IMR-90 (cell line): ENCODE measurements at regions not wholly inside any gene's neighbourhood (a gene's known extent, or its start where the extent isn't known, plus 50 kb on each side); places are given as distances from the start of the nearest gene placed in this dataset.

Experiments used
- CEBPB ChIP-seq: IDR thresholded peaks from 2 replicates; pipeline ENCODE4 v1.6.1; 2012; ENCODE audit warnings: low read depth, low read length, improper control_type of control experiment
- FOS ChIP-seq: fragments of 150-350 bp; IDR thresholded peaks from 2 replicates; pipeline ENCODE4 v1.6.1; 2016; ENCODE audit warnings: low read depth, low read length
- MXI1 ChIP-seq: IDR thresholded peaks from 2 replicates; pipeline ENCODE4 v1.6.1; 2012; ENCODE audit warnings: low read depth, mild to moderate bottlenecking, low read length, moderate library complexity, borderline replicate concordance
- POLR2A ChIP-seq: IDR thresholded peaks from 2 replicates; pipeline ENCODE4 v1.6.1; 2012; ENCODE audit warnings: mild to moderate bottlenecking, low read depth, low read length
- RAD21 ChIP-seq: IDR thresholded peaks from 2 replicates; pipeline ENCODE4 v1.6.1; 2012; ENCODE audit warnings: low read length, improper control_type of control experiment
- RFX5 ChIP-seq: IDR thresholded peaks from 2 replicates; pipeline ENCODE4 v1.8.0; 2012; ENCODE audit warnings: low read depth, mild to moderate bottlenecking, low read length, moderate library complexity
- TF ChIP-seq, protein P1 (sequence below): conservative IDR thresholded peaks from 2 replicates; pipeline ENCODE4 v1.5.1; 2012; ENCODE audit warnings: mild to moderate bottlenecking, low read depth, low read length, improper control_type of control experiment
- TF ChIP-seq, protein P2 (sequence below): fragments of 150-350 bp; IDR thresholded peaks from 2 replicates; pipeline ENCODE4 v1.6.1; 2017; ENCODE audit warnings: mild to moderate bottlenecking, antibody characterized with exemption, low read length, low read depth
- TF ChIP-seq, protein P3 (sequence below): fragments of 150-350 bp; IDR thresholded peaks from 2 replicates; pipeline ENCODE4 v1.6.1; 2016; ENCODE audit warnings: low read depth, mild to moderate bottlenecking, low read length, moderate library complexity, borderline replicate concordance

- TF ChIP-seq POLR2A (no peak), RAD21 (no peak), CEBPB (0 out of 2 replicates have a peak, but pooled peaks have one; percentile 27), RFX5 (no peak), MXI1 (no peak), FOS (no peak)
- TF ChIP-seq, protein P1, sequence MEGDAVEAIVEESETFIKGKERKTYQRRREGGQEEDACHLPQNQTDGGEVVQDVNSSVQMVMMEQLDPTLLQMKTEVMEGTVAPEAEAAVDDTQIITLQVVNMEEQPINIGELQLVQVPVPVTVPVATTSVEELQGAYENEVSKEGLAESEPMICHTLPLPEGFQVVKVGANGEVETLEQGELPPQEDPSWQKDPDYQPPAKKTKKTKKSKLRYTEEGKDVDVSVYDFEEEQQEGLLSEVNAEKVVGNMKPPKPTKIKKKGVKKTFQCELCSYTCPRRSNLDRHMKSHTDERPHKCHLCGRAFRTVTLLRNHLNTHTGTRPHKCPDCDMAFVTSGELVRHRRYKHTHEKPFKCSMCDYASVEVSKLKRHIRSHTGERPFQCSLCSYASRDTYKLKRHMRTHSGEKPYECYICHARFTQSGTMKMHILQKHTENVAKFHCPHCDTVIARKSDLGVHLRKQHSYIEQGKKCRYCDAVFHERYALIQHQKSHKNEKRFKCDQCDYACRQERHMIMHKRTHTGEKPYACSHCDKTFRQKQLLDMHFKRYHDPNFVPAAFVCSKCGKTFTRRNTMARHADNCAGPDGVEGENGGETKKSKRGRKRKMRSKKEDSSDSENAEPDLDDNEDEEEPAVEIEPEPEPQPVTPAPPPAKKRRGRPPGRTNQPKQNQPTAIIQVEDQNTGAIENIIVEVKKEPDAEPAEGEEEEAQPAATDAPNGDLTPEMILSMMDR: no peak
- TF ChIP-seq, protein P2, sequence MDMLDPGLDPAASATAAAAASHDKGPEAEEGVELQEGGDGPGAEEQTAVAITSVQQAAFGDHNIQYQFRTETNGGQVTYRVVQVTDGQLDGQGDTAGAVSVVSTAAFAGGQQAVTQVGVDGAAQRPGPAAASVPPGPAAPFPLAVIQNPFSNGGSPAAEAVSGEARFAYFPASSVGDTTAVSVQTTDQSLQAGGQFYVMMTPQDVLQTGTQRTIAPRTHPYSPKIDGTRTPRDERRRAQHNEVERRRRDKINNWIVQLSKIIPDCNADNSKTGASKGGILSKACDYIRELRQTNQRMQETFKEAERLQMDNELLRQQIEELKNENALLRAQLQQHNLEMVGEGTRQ: no peak
- TF ChIP-seq, protein P3, sequence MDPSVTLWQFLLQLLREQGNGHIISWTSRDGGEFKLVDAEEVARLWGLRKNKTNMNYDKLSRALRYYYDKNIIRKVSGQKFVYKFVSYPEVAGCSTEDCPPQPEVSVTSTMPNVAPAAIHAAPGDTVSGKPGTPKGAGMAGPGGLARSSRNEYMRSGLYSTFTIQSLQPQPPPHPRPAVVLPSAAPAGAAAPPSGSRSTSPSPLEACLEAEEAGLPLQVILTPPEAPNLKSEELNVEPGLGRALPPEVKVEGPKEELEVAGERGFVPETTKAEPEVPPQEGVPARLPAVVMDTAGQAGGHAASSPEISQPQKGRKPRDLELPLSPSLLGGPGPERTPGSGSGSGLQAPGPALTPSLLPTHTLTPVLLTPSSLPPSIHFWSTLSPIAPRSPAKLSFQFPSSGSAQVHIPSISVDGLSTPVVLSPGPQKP: no peak
Observed at GRCh38 chr2:196500686-196501431, 138.7 kb upstream of the CCDC150 start.
